IMR-90 (cell line): ENCODE measurements at regions not wholly inside any gene's neighbourhood (a gene's known extent, or its start where the extent isn't known, plus 50 kb on each side); places are given as distances from the start of the nearest gene placed in this dataset.

Experiments
- BHLHE40 ChIP-seq: fragments of 150-350 bp; IDR thresholded peaks from 2 replicates; pipeline ENCODE4 v1.6.1; 2016; ENCODE audit warnings: mild to moderate bottlenecking, low read depth, low read length
- CTCF ChIP-seq: conservative IDR thresholded peaks from 2 replicates; pipeline ENCODE4 v1.5.1; 2012; ENCODE audit warnings: mild to moderate bottlenecking, low read depth, low read length, improper control_type of control experiment
- ELK1 ChIP-seq: fragments of 150-350 bp; IDR thresholded peaks from 2 replicates; pipeline ENCODE4 v1.6.1; 2016; ENCODE audit warnings: low read depth, mild to moderate bottlenecking, low read length, moderate library complexity, borderline replicate concordance
- MAZ ChIP-seq: IDR thresholded peaks from 2 replicates; pipeline ENCODE4 v1.6.1; 2012; ENCODE audit warnings: low read depth, mild to moderate bottlenecking, low read length, improper control_type of control experiment, moderate library complexity, borderline replicate concordance
- POLR2A ChIP-seq: IDR thresholded peaks from 2 replicates; pipeline ENCODE4 v1.6.1; 2012; ENCODE audit warnings: mild to moderate bottlenecking, low read depth, low read length

- TF ChIP-seq CTCF: no peak
- no peak for TF ChIP-seq ELK1
- no peak for TF ChIP-seq POLR2A
- no peak for TF ChIP-seq MAZ
- no peak for TF ChIP-seq BHLHE40
Measured at GRCh38 chrX:40167233-40167849, 69.6 kb upstream of the BCOR start.
